NCI-H526 (cell line): ENCODE measurements at regions not wholly inside any gene's neighbourhood (a gene's known extent, or its start where the extent isn't known, plus 50 kb on each side); places are given as distances from the start of the nearest gene placed in this dataset.
"Not testable (repeated sequence)": the region's sequence is repeated elsewhere in the genome, so short reads cannot be mapped to it uniquely, and the experiment has no call there.

Source experiments
- DNase-seq, 2 experiments: peaks; one replicate each; lab custom pipeline; 2025; lab: John Stamatoyannopoulos, UW

- DNase-seq = no peak
These were observed 750.2 kb downstream of the TBC1D22A start for GRCh38 chr22:47512617-47513016.

GRCh38 chr22:47504962-47505361 is 742.5 kb downstream of the TBC1D22A start:
- no peak for DNase-seq

- DNase-seq = no peak
These were observed 736.6 kb downstream of the TBC1D22A start for GRCh38 chr22:47498969-47499495.

GRCh38 chr22:47497666-47498065 is 735.2 kb downstream of the TBC1D22A start:
- no peak for DNase-seq

- DNase-seq = no peak
These were observed 732.7 kb downstream of the TBC1D22A start for GRCh38 chr22:47495110-47495509.

- not testable (repeated sequence) for DNase-seq
These were observed 725.7 kb downstream of the TBC1D22A start for GRCh38 chr22:47488131-47488530.

- DNase-seq = no peak
These were observed 724.3 kb downstream of the TBC1D22A start for GRCh38 chr22:47486569-47487312.

GRCh38 chr22:47484960-47485569 is 722.6 kb downstream of the TBC1D22A start:
- DNase-seq = no peak

GRCh38 chr22:47476231-47476630 is 713.8 kb downstream of the TBC1D22A start:
- DNase-seq = no peak

GRCh38 chr22:47474895-47475294 is 712.4 kb downstream of the TBC1D22A start:
- DNase-seq = no peak

- no peak for DNase-seq
These were observed 712.0 kb downstream of the TBC1D22A start for GRCh38 chr22:47474464-47474863.

GRCh38 chr22:47472636-47473035 is 710.2 kb downstream of the TBC1D22A start:
- DNase-seq = no peak

- no peak for DNase-seq
These were observed 709.0 kb downstream of the TBC1D22A start for GRCh38 chr22:47471406-47471805.

- no peak for DNase-seq
These were observed 703.4 kb downstream of the TBC1D22A start for GRCh38 chr22:47465809-47466208.

GRCh38 chr22:47465222-47465621 is 702.8 kb downstream of the TBC1D22A start:
- DNase-seq = no peak

GRCh38 chr22:47463220-47463619 is 700.8 kb downstream of the TBC1D22A start:
- no peak for DNase-seq

GRCh38 chr22:47460861-47461260 is 698.4 kb downstream of the TBC1D22A start:
- peak; percentile 79 to 86 for DNase-seq

- no peak for DNase-seq
These were observed 697.7 kb downstream of the TBC1D22A start for GRCh38 chr22:47460176-47460575.

GRCh38 chr22:47458348-47458747 is 695.9 kb downstream of the TBC1D22A start:
- DNase-seq = no peak

- DNase-seq = no peak
These were observed 695.3 kb downstream of the TBC1D22A start for GRCh38 chr22:47457509-47458300.

- DNase-seq = no peak
These were observed 694.6 kb downstream of the TBC1D22A start for GRCh38 chr22:47457021-47457420.

- no peak for DNase-seq
These were observed 693.6 kb downstream of the TBC1D22A start for GRCh38 chr22:47456031-47456430.

GRCh38 chr22:47453049-47453448 is 690.6 kb downstream of the TBC1D22A start:
- DNase-seq = no peak
